ENCODE measurements at regions not wholly inside any gene's neighbourhood (a gene's known extent, or its start where the extent isn't known, plus 50 kb on each side); places are given as distances from the start of the nearest gene placed in this dataset.

DNA sequence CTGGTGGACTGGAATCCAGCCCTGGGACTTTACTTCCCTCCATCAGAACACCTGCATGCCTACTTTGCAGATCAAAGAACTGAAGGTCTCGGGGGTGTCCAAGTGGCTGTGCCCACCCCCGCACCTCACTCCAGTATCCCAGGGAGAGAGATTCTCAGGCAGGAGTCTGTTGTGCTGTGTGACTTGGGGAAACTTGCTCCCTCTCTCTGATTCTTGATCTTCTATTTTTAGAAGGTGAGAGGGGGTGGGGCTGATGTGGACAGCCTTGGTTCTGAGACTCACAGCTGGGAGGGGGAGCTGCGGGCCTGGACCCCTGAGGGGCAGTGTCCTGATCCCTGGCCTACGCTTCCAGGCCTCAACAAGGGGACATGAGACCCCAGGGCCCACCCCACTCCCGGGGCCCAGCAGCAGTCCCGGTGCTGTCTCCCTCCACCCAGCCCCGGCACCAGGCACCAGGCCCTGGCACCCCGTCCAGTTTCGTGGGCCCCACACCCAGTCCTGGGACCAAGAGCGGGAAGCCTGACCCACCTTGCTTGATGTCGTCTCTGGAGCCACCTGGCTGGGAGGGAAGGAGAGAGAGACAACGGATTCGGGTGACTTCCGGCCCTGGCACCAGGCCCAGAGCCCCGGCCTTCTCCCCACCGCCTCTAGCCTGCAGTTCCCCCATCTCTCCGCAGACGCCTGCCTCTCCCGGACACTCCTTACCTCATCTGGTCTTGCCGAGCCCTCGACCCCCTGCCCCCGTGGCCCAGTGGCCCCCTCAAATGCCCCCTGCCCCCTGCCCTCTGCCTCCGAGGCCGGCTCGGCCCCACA, 74.0 kb upstream of the SPTLC1 start:
- Histone ChIP-seq H3K4me3 (no peak overlapping the region), H3K4me1 (no peaks in the 10 kb centered on the region), H3K27ac (no peak overlapping the region), H3K36me3 (no peaks in the 10 kb centered on the region), H3K27me3 (no peaks in the 10 kb centered on the region), H3K9me3 (no peaks in the 10 kb centered on the region)
- no peak for DNase-seq
- TF ChIP-seq CTCF (IDR thresholded peaks at IDR 0.05): no peak
- no peak for TF ChIP-seq POLR2A (IDR thresholded peaks at IDR 0.05)

GRCh38 chr9:92187989-92188714, 72.9 kb upstream of the SPTLC1 start:
- TF ChIP-seq CTCF (IDR thresholded peaks at IDR 0.05): no peak
- no peak for TF ChIP-seq POLR2A (IDR thresholded peaks at IDR 0.05)
- no peaks in the 10 kb centered on the region for H3K36me3 ChIP-seq

DNA sequence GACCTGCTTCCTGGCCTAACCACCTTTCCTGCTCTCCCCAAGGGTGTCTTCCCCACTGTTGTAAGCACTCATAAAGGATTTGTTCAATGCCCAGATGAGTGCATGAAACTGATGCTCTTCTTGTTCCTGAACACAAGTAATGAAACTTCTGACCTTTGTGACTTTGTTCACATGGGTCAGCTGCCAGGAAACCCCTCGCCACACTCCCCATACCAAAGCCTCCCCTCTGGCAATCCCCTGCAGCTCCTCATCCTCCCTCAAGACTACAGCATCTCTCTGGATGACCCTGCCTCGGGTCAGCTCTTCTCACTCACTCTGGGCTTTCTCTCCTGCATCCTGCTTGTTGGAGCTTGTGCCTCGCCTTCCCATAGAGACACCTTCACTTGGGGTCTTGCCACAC, 72.2 kb upstream of the SPTLC1 start:
- no peak for DNase-seq
- no peak for TF ChIP-seq CTCF (IDR thresholded peaks at IDR 0.05)
- TF ChIP-seq POLR2A (IDR thresholded peaks at IDR 0.05): no peak
- H3K27me3 ChIP-seq: no peaks in the 10 kb centered on the region
- no peak overlapping the region for H3K4me3 ChIP-seq
- no peak overlapping the region for H3K27ac ChIP-seq
- H3K36me3 ChIP-seq: no peaks in the 10 kb centered on the region
- no peaks in the 10 kb centered on the region for H3K9me3 ChIP-seq
- no peaks in the 10 kb centered on the region for H3K4me1 ChIP-seq

More at GRCh38 chr9:92187989-92188714, 72.9 kb upstream of the SPTLC1 start:
- no peak for DNase-seq
- H3K27ac ChIP-seq: no peak overlapping the region
- H3K4me1 ChIP-seq: no peaks in the 10 kb centered on the region
- no peak overlapping the region for H3K4me3 ChIP-seq
- H3K9me3 ChIP-seq: no peaks in the 10 kb centered on the region
- no peaks in the 10 kb centered on the region for H3K27me3 ChIP-seq

- Histone ChIP-seq H3K27ac (no peak overlapping the region), H3K27me3 (no peaks in the 10 kb centered on the region), H3K4me3 (no peak overlapping the region), H3K9me3 (no peaks in the 10 kb centered on the region), H3K36me3 (no peaks in the 10 kb centered on the region), H3K4me1 (no peaks in the 10 kb centered on the region)
- no peak for DNase-seq
- no peak for TF ChIP-seq POLR2A (IDR thresholded peaks at IDR 0.05)
- no peak for TF ChIP-seq CTCF (IDR thresholded peaks at IDR 0.05)
These were observed 71.4 kb upstream of the SPTLC1 start for GRCh38 chr9:92186631-92187030.

GRCh38 chr9:92185681-92186080, 70.5 kb upstream of the SPTLC1 start:
- TF ChIP-seq POLR2A (IDR thresholded peaks at IDR 0.05): no peak
- TF ChIP-seq CTCF (IDR thresholded peaks at IDR 0.05): no peak
- Histone ChIP-seq H3K9me3 (no peaks in the 10 kb centered on the region), H3K27ac (no peak overlapping the region), H3K36me3 (no peaks in the 10 kb centered on the region), H3K4me3 (no peak overlapping the region), H3K27me3 (no peaks in the 10 kb centered on the region), H3K4me1 (no peaks in the 10 kb centered on the region)
- DNase-seq: no peak
